HG03439 (cell line): ENCODE measurements at regions not wholly inside any gene's neighbourhood (a gene's known extent, or its start where the extent isn't known, plus 50 kb on each side); places are given as distances from the start of the nearest gene placed in this dataset.

Experiments used
- ATAC-seq: cut with Tn5 transposase; IDR thresholded peaks from one replicate; pipeline ENCODE4 v1.9.1; 2021; ENCODE audit warnings: mild to moderate bottlenecking, moderate library complexity; ENCODE audit not compliant: unreplicated experiment

GRCh38 chr2:45074713-45075112 lies 65.5 kb upstream of the SIX2 start:
- no peak for ATAC-seq

- ATAC-seq = no peak
Measured at GRCh38 chr2:45072862-45073237, 63.6 kb upstream of the SIX2 start.

DNA sequence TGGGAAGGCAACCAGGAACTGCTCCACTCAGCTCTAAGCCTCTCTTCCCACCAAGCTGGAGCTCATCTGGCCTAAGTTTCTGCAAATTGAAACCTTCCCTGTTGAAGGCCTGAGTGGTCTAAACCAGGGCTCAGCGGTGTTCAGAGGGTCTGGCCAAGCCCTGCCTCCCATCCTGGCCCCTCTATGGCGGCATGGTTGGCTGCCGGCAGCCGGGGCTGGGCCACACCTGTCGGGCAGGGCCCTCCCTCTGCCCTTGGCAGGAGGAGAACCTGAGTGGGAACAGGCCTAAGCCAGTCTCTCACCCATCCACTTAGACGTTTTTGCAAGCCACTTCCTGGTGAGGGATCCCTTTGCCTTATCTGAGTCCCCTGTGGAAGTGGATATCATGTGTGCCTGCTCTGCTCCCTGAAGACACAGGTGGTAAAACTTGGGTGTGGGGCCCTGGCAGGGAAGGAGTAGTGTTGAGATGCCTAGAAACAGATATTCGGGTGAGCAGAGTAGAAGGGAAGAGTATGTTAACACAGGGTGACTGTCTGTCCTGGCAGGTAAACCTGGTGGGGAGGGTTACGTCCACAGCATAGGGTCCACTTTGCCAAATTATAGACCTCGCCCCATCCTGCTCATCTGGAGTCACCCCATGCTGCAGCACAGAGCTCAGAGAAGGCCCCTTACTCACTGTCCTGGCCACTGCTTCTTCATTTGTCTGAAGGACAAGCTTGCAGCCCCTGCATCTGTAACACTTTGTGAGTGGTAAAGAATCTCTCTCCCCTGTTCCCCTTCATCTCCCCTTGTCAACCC lies 63.0 kb upstream of the SIX2 start:
- ATAC-seq = no peak

- ATAC-seq = no peak
Measured at GRCh38 chr2:45070113-45070652, 60.9 kb upstream of the SIX2 start.

DNA sequence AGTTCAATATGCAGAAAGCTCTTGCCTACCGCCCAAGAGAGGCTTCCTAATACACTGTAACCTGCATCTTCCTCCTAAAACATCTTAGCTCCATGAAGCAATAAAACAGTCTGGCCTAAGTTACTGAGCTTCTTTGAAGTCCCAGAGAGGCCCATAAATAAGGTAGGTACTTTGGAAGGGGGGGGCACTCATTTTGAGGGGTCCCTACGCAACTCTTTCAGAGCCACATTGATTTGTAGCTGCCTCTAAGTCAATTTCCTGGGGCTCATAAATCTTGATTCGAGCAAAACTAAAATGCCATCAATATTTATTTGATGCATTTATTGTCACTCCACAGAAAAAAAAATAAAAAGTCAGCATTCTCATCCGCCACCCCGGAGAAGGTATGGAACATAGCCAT lies 60.4 kb upstream of the SIX2 start:
- ATAC-seq = no peak

- no peak for ATAC-seq
Measured at GRCh38 chr2:45068571-45069140, 59.4 kb upstream of the SIX2 start.

- ATAC-seq = no peak
Measured at GRCh38 chr2:45067859-45068570, 58.8 kb upstream of the SIX2 start.
